Activated CD8-positive, alpha-beta T cell treated with anti-CD3 and anti-CD28 coated beads for 36 hours (primary cell): ENCODE measurements at regions not wholly inside any gene's neighbourhood (a gene's known extent, or its start where the extent isn't known, plus 50 kb on each side); places are given as distances from the start of the nearest gene placed in this dataset.

Experiments used
- ATAC-seq: fragments of 200-7000 bp; cut with Tn5 transposase; one replicate; pipeline ENCODE4 v1.10.0; 2021; ENCODE audit warnings: mild to moderate bottlenecking, moderate library complexity
- CTCF ChIA-PET: fragments of 350-600 bp; sonication (Branson Sonifier 250); formaldehyde crosslinking; loops from one replicate; lab custom pipeline; 2021; ENCODE audit warnings: antibody characterized with exemption; lab: Charles Lee
- POLR2A ChIA-PET: fragments of 350-600 bp; sonication (Branson Sonifier 250); formaldehyde crosslinking; loops from one replicate; lab custom pipeline; 2021; ENCODE audit warnings: antibody characterized with exemption; lab: Charles Lee
- DNase-seq: peaks from one replicate; pipeline ENCODE4 v3.0.0-alpha.2; 2020
- H3K27ac Mint-ChIP-seq: one replicate; pipeline ENCODE4 v1.8.0; 2021; ENCODE audit warnings: mild to moderate bottlenecking, mixed read lengths
- H3K27me3 Mint-ChIP-seq: one replicate; pipeline ENCODE4 v1.8.0; 2021; ENCODE audit warnings: mixed read lengths
- H3K36me3 Mint-ChIP-seq: one replicate; pipeline ENCODE4 v1.8.0; 2021; ENCODE audit warnings: low read depth, mixed read lengths
- H3K4me1 Mint-ChIP-seq: one replicate; pipeline ENCODE4 v1.8.0; 2021; ENCODE audit warnings: low read depth, mixed read lengths
- H3K4me3 Mint-ChIP-seq: one replicate; pipeline ENCODE4 v1.8.0; 2021; ENCODE audit warnings: mild to moderate bottlenecking, moderate library complexity, mixed read lengths
- H3K9me3 Mint-ChIP-seq: one replicate; pipeline ENCODE4 v1.8.0; 2021; ENCODE audit warnings: mixed read lengths
- CTCF ChIP-seq: fragments of 200-600 bp; IDR thresholded peaks from one replicate; pipeline ENCODE4 v1.8.0; 2022; ENCODE audit warnings: antibody characterized with exemption, mild to moderate bottlenecking
- intact Hi-C: fragments of 100-400 bp; cut with micrococcal nuclease; formaldehyde crosslinking; loops from one replicate; pipeline ENCODE4 v1.10.0; 2022

DNA sequence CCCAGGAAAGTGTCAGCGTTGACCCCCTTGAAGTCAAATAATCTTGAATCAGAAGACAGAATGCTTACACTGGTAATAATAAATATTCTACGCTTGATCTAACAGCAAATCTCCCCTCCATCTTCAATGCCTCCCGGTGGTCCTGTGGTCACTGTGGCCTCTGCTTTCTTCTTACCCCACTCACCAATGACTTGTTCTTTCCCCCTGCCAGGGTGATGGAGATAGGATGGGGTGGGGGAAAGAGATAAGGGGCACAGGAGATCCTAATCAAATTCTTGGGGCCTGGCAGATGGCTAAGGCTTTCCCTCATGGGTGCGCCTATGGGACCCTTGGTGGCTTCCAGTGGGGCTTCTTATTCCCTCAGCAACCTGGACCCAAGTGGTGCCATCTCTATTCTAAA, 152.6 kb upstream of the EGFLAM start:
- CTCF ChIA-PET, result no interaction called here
- no peak for ATAC-seq
- no peak overlapping the region for H3K27ac Mint-ChIP-seq
- H3K27me3 Mint-ChIP-seq, result no peaks in the 10 kb centered on the region
- no peak for TF ChIP-seq CTCF
- H3K4me3 Mint-ChIP-seq, result no peak overlapping the region
- H3K9me3 Mint-ChIP-seq, result no peaks in the 10 kb centered on the region
- no peak for DNase-seq
- POLR2A ChIA-PET, result no interaction called here
- H3K4me1 Mint-ChIP-seq, result no peaks in the 10 kb centered on the region
- intact Hi-C loops, result no loop called here
- no peaks in the 10 kb centered on the region for H3K36me3 Mint-ChIP-seq

DNA sequence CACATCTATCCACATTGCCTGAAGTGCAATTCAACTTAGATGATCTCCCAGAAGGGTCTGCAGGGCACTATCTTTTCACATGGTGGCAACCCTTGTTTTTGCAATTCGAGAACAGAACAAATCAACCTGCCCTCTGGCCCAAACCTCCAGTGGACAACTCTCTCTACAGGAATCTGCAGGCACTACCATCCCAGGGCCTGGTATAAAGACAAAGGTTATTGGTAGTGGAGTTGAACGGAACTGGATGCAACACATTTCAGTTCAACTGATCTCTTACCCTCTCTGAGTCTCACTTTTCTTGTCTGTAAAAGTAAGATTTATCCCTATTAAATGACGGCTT, 153.2 kb upstream of the EGFLAM start:
- no peak for ATAC-seq
- no peaks in the 10 kb centered on the region for H3K4me1 Mint-ChIP-seq

GRCh38 chr5:38104497-38105230, 153.7 kb upstream of the EGFLAM start:
- ChIA-PET POLR2A (no interaction called here), CTCF (no interaction called here)
- Mint-ChIP-seq H3K27ac (no peak overlapping the region), H3K9me3 (no peaks in the 10 kb centered on the region), H3K4me3 (no peak overlapping the region), H3K4me1 (no peaks in the 10 kb centered on the region), H3K27me3 (no peaks in the 10 kb centered on the region), H3K36me3 (no peaks in the 10 kb centered on the region)
- no peak for DNase-seq
- TF ChIP-seq CTCF, result no peak
- ATAC-seq, result no peak
- intact Hi-C loops, result no loop called here

More for the DNA sequence above, 153.2 kb upstream of the EGFLAM start:
- Mint-ChIP-seq H3K4me3 (no peak overlapping the region), H3K36me3 (no peaks in the 10 kb centered on the region), H3K27me3 (no peaks in the 10 kb centered on the region), H3K9me3 (no peaks in the 10 kb centered on the region), H3K27ac (no peak overlapping the region)
- ChIA-PET POLR2A (no interaction called here), CTCF (no interaction called here)
- DNase-seq, result no peak
- intact Hi-C loops, result no loop called here
- no peak for TF ChIP-seq CTCF

DNA sequence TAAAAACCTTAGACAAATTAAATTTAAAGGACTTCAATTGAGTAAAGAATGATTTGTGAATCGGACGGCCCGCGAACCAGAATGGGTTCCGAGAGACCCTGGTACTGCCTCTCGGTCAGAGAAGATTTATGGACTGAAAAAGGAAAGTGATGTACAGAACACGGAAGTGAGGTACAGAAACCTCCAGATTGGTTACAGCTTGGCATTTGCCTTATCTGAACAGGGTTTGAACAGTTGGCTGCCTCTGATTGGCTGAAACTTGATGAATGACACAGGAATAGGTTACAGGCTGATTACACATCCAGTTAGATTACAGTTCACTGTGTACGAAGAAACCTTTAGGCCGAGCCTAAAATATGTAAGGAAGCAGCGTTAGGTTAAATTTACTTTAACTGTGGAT, 156.5 kb upstream of the EGFLAM start:
- no peaks in the 10 kb centered on the region for H3K27me3 Mint-ChIP-seq
- DNase-seq, result no peak
- H3K4me3 Mint-ChIP-seq, result no peak overlapping the region
- no peak overlapping the region for H3K27ac Mint-ChIP-seq
- ChIA-PET POLR2A (no interaction called here), CTCF (no interaction called here)
- intact Hi-C loops, result no loop called here
- no peak for ATAC-seq
- H3K36me3 Mint-ChIP-seq, result no peaks in the 10 kb centered on the region
- no peaks in the 10 kb centered on the region for H3K9me3 Mint-ChIP-seq
- no peaks in the 10 kb centered on the region for H3K4me1 Mint-ChIP-seq
- TF ChIP-seq CTCF, result no peak

DNA sequence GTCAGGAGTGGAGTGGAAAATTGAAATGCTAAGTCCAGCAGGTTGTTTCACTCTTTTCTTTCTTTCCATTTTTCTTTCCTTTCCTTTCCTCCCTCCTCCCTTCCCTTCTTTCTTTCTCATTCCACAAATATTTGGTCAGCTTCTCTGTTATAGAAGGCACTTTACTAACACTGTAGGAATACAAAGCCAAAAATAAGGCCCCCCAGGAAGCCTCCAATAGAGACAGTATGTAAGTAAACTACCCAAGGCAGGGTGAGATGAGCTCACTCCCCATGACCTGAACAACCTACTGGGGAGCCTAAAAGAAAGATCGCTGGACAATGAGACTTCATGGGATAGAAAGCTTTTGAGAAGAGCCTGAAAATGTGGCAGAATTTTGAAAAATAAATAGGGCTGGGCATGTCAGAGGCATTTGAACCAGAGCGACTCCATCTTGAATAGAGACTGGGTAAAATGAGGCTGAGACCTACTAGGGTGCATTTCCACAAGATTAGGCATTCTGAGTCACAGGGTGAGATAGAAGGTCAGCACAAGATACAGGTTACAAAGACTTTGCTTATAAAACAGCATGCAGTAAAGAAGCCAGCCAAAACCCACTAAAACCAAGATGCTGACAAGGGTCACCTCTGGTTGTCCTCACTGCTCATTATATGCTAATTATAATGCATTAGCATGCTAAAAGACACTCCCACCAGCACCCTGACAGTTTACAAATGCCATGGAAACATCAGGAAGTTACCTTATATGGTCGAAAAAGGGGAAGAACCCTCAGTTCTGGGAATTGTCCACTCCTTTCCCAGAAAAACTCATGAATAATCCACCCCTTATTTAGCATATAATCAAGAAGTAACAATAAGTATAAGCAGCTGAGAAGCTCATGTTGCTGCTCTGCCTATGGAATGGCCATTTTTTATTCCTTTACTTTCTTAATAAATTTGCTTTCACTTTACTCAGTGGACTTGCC, 158.9 kb upstream of the EGFLAM start:
- Mint-ChIP-seq H3K4me3 (no peak overlapping the region), H3K27me3 (peaks cover 2% of the 10 kb centered on the region), H3K9me3 (no peaks in the 10 kb centered on the region), H3K36me3 (no peaks in the 10 kb centered on the region), H3K4me1 (no peaks in the 10 kb centered on the region), H3K27ac (no peak overlapping the region)
- TF ChIP-seq CTCF, result no peak
- intact Hi-C loops, result no loop called here
- ChIA-PET POLR2A (no interaction called here), CTCF (no interaction called here)
- ATAC-seq (no peak), DNase-seq (no peak)
